ENCODE measurements at regions not wholly inside any gene's neighbourhood (a gene's known extent, or its start where the extent isn't known, plus 50 kb on each side); places are given as distances from the start of the nearest gene placed in this dataset.
"Not testable (repeated sequence)": the region's sequence is repeated elsewhere in the genome, so short reads cannot be mapped to it uniquely, and the experiment has no call there.

DNA sequence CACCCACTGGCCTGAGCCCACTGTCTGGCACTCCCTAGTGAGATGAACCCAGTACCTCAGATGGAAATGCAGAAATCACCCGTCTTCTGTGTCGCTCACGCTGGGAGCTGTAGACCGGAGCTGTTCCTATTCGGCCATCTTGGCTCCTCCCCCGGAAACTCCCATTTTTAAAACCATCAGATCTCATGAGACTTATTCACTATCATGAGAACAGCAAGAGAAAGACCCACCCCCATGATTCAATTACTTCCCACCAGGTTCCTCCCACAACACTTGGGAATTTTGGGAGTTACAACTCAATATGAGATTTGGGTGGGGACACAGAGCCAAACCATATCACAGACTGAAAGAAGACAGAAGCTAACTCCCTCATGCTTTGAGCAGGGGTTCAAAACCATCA lies 134.5 kb downstream of the SLC39A8 start:
- DNase-seq = not testable (repeated sequence)

DNA sequence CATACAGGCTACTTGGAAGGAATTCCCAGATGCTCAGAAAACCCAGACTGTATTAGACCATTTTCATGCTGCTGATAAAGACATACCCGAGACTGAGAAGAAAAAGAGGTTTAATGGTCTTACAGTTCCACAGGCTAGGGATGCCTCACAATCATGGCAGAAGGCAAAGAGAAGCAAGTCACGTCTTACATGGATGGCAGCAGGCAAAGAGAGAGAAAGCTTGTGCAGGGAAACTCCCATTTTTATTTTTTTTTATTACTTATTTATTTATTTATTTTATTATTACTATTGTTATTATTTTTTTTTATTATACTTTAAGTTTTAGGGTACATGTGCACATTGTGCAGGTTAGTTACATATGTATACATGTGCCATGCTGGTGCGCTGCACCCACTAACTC lies 140.6 kb downstream of the SLC39A8 start:
- DNase-seq = not testable (repeated sequence)

DNA sequence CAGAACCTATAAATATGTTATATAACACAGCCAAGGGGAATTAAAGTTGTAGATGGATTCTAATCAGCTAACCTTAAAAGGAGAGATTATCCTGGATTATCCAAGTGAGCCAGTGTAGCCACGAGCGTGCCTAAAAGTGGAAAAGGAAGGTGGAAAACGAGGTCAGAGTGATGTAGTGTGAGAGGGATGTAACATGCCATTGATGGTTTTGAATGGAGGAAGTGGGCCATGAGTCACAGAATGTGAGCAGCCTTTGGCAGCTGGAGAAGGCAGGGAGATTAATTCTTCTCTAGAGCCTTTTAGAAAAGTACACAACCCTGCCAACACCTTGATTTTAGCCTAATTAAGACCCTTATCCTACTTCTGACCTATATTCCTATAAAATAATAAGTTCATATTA lies 149.1 kb downstream of the SLC39A8 start:
- DNase-seq = no peak

DNA sequence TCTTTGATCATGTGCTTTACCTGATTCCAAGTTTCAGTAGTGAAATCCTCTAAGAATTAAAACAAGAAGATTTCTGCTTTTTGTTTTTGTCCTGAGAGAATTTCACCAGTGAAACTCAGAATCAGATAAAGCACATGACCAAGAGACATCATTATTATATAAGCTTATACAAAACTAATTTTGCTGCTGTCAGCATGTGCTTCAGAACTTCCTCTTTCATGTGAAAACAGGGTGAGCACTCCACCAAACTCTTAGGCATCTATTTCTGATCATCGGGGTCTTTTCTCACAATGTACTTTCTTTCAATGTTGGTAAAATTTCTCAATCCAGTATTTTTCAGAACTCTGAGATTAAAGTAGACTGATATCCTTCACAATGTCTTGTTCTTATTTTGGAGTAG lies 152.1 kb downstream of the SLC39A8 start:
- peak; percentile 39 for DNase-seq

DNA sequence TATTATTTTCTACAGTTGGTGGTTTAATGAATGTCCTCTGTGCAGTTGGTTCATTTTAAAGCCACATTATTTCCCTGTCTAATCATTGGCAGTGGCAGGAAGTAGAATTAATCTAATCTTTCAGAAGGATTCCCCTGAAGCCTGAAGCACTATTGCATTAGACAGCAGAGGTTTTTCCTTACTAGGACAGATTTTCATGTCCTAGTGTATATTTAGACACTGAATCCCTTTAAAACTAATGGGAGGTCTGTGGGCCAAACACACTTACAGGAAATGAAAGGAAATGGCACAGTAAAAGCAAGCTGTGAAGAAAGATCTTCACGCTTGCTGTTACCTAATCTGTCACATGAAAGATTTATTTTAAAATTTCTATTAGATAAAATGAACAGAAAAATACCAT lies 165.2 kb downstream of the SLC39A8 start:
- peak; percentile 22 for DNase-seq

DNA sequence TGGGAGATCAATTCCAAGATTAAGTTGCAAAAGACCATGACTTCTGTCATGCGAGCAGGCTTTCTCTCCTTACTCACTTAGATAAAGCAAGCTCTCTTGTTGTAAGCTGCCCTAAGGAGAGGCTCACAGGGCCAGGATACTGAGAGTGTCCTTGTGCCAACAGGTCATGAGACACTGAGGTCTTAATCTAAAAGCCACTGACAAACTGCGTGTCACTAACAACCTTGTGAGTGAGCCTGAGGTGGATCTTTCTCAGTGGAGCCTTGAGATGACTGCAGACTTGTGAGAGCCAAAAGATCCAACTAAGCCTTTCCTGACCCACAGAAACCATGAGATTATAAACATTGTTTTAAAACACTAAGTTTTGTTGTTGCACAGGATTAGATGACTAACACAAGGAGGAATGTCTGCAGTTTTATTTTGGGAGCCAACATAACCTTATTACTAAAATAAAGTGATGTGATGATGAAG lies 170.5 kb downstream of the SLC39A8 start:
- DNase-seq = peak; percentile 8

DNA sequence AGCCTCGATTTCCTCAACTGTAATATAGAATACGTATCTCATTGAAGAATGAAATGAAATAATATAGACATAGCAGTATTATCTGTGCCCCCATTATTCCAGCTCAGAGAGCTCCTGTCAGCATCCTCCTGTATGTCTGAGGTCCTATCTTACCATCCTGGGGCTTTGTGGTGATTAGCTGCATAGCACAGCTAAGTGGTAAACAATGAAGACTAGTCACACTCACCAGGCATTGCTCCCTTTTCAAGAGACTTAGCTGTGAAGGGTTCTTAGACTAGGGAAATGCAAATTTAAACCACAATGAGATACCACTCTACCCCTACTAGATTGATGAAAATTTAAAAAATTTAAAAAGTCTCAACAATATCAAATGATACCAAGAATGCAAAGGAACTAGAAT lies 172.9 kb downstream of the SLC39A8 start:
- no peak for DNase-seq

DNA sequence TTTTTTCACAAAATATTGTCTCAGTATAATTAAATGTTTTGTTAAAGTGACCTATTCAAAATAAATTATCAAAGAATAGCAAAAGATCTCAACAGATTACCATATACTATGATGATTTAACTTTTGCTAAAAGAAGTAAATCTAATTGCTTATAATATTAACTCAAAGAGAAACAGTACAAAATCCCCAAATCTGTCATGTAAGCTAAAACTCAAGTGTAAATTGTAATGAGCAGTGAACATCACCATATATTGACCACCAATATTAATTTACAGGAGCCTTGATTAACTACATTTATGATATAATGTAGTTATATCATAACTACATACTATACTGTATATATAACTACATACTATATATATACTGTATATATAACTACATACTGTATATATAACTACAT lies 174.4 kb downstream of the SLC39A8 start:
- DNase-seq = no peak

DNA sequence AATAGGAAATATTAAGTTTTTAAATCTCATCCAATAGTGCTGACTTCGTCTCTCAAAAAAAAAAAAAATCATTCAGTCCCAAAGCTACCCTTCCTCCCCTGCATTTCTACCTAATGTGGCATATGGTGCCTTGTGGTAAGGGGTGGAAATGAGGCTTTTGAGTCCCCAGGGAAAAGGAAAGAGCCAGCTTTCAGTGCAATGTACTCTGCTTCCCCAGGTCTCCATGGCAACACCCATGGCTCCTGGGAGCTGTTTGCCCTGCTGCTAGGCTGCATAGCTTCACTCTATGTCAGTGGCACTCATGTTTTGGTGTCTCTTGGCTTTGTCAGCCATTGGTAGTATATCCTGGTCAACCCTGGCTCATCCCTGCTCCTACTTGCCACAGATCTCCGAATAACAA lies 175.9 kb downstream of the SLC39A8 start:
- DNase-seq = no peak

DNA sequence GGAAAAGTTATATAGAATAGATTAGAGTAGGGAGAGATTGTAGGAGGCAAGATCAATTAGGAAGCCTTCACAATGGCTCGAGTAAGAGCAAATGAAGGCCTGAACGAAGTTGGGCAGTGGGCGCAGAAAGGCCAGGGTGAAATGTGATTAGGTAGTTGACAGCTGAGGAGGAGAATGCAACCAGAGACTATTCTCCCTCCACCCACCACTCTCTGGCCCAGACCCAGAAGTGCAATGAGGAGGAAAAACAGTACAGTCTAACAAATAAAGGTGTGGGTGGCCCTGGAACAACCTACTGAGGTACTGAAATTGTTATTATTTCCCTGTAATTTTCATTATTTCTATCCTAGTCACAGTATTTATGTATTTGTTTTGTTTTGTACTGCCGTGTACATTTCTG lies 176.7 kb downstream of the SLC39A8 start:
- no peak for DNase-seq

DNA sequence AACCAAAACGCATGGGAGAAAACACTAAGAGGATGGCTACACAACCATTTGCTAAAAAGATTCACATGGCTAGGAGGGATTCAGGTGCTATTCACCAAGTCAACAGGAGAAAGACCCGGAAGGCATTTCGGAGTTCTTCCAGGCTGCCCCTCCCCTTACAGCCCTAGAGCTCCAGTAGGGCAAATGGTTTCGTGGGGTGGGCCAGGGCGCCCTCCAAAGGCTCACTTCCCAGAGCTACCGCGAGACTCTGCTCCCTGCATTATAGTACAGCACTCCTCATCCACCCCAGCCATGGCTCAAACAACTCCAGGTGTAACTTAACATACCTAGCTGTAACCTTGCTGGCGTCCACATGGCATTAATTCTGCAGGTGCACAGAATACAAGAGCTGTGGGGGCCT lies 179.7 kb downstream of the SLC39A8 start:
- no peak for DNase-seq

DNA sequence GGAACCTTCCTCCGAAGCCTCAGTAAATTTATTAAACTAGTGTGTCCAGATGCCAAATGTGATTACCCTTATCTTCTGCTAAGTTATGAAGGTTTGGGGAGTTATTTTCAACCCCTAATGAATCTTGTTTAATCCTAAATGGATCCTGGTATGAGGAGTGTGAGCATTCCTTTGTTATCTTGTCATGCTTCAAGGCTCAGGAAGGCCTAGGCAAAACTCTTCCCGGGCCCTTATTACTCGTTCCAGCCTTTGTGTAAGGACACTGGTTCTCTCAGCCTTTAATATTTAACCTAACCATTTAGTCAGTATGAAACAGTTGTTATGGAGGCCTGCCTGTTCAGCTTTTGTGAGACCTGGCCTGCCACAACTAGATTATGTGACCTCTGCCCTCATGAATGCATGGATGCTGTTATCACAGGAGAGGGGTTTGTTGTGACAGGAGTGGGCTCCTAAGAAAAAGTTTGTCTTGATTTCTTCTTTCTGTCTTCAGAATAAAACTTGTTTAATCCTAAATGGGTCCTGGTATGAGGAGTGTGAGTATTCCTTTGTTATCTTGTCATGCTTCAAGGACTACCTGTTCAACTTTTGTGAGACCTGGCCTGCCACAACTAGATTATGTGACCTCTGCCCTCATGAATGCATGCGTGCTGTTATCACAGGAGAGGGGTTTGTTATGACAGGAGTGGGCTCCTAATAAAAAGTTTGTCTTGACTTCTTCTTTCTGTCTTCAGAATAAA lies 181.7 kb downstream of the SLC39A8 start:
- DNase-seq = peak; percentile 45

DNA sequence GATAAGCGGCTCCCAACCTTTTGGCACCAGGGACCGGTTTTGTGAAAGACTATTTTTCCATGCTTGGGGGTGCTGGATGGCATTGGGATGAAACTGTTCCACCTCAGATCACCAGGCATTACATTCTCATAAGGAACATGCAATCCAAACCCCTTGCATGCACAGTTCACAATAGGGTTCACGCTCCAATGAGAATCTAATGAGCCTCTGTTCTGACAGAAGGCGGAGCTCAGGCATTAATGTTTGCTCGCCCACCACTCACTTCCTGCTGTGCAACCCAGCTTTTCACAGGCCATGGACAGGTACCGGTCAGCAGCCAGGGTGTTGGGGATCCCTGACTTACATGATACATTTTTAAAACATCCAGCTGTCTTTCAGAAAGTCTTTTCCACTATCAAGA lies 187.3 kb downstream of the SLC39A8 start:
- DNase-seq = no peak

DNA sequence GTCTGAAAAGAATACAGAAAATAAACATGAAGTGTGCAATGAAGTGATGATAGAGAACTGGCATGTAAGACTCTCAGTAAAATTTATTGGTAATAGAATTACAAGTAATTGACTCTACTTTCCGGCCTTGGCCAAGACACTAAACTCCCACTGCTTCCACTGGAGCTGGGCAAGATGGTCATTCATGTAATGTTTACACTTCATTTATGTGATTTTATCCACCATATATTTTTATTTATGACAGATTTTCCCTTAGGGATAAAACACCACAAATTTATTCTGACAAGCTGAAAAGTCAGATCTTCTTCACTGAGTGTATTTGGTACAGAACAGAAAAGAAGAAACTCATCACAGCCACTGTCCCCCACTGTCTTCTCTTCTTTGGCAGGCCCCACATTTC lies 191.9 kb downstream of the SLC39A8 start:
- no peak for DNase-seq

DNA sequence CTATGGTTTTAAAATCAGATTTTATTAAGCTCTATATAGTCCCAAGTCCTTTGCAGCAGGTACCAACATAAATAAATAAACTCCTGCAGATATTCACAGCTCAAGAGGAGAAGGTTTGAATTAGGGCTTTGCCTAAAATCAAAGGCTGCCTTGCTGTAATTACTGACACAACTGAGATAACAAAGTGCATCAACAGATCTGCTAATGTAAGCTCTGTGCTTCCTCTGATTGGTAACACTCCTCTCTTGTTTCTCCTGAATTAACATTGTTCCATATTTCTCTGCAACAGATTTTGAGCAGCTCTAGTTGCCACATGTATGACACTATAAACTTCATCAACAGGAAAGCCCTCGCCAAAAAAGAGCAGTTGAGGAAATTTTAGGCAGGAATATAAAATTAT lies 193.6 kb downstream of the SLC39A8 start:
- no peak for DNase-seq

DNA sequence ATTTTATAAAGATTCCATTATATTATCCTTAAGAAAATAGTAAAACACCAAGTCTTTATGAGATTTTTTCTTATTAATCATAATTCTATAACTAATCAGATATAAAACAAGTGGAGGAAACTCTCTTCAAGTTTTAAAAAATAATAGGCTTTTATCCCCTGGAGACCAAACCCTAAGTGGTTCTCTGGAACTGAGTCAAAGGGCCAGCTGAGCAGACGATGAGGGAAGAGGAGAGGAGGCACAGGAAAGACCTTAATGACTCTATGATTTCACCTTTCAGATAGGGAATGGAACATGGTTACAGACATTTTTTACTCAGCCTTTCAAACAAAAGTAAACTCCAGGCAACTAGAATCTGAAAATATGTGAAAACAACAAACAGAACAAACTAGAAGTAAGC lies 201.8 kb downstream of the SLC39A8 start:
- DNase-seq = no peak

DNA sequence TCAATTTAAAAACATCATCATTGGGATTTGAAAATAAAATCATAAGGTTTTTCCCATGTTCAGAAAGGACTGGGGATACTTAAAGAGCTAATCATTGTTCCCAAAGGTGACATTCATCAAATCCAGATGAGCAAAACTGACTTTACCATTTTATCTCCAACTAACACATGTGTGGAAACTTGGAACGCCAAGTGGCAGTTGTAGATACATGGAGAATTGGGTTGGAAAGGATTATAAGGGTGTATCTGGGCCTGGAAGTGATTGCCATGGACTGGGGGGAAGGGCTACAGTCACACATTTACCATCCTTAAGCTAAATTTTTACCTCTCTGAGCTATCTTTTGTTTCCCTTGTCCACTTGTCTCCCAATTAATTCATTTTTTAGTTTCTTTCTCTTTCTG lies 203.4 kb downstream of the SLC39A8 start:
- no peak for DNase-seq

DNA sequence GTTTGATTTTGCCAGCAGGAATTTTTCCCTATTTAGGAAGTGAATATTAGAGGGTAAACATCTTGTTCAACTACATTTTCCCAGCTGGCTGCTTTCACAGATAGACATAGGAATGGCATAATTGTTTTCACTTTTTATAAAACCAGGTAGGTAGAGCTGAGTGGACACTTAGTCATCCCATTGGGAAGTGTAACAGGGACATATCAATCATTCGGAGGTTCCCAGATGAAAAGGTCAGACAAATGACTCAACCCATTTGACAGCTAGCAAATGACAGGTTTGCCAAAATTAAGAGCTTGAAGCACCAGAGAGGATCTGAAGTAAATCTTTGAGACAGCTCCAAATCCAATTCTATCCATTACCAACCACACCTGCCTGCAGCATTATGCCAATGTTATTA lies 205.3 kb downstream of the SLC39A8 start:
- DNase-seq = no peak

DNA sequence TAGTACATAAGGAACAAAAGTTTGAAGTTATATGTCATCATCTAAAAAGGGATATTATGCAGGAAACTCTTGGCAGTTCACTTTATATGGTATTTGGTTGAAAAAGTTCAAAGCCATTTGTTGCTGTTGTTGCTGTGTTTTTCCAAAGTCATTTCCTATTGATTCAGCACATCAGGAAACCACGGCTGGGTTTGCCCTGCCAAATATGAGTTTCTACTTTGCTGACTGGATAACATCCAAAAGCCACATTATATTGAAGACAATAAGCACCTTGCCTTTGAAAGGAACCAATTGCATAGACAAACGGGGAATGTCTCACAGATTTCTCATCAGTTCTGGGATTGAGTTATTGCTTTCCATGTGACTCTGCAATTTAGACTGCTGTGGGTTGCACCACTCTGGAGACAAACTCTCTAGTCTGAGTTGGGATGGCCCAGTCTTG lies 206.1 kb downstream of the SLC39A8 start:
- DNase-seq = no peak

DNA sequence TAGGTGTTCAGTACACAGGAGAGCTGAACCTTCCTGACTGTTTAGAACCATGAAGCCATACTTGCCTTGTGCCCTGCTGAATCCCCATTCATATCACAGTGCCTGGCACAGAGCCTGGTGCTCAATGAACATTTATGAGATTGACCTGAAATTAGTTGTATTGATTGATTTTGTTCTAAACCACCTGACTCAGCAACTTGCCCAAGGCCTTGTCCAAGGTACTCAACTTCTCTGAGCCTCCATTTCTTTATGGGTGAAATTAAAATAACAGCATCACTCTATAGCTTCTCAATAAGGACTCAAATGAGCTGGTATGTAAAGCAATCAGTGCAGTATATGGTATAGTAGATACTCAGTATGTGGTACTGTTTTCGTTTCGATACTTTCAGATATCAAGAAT lies 208.1 kb downstream of the SLC39A8 start:
- DNase-seq = no peak

DNA sequence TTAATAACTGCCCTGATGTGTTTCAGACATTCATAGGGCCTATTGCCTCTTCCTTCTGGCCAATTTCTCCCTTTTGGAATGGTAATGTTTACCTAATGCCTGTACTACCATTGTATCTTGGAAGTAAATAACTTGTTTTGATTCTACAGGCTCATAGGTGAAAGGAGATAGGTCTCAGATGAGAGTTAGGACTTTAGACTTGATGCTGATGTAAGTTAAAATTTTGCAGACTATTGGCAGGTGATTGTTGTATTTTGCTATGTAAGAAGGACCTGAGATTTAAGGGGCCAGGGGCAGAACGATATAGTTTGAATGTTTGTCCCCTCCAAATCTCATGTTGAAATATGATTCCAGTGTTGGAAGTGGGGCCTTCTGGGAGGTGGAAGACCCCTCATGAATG lies 215.5 kb downstream of the SLC39A8 start:
- no peak for DNase-seq
